VCaP (cell line): ENCODE measurements at regions not wholly inside any gene's neighbourhood (a gene's known extent, or its start where the extent isn't known, plus 50 kb on each side); places are given as distances from the start of the nearest gene placed in this dataset.

ENCODE experiments used
- H3K27ac ChIP-seq: fragments of 450-650 bp; 2 replicates; pipeline ENCODE4 v1.5.1; 2017
- TF ChIP-seq, protein P1 (sequence below): fragments of 450-650 bp; conservative IDR thresholded peaks from 2 replicates; pipeline ENCODE4 v1.5.1; 2017; ENCODE audit warnings: mild to moderate bottlenecking, moderate library complexity

DNA sequence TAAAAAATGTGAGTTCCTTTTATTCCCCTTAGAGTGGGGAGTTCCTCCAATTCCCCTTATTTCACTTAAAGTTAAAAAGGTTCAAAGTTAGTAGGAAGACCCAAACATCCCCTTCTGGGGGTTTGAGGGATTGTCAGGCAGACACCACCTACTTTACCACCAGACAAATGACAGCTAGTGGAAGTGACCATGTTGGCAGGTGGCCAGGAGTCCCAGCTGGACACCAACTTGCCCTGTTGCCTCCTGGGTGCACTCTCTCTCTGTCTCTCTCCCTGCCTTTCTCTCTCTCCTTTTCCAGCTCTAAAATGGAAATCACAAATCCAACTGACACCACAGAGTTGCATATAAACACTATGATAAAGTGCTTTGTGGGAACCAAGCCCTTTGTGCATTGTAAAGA lies 307.7 kb upstream of the TLE4 start:
- TF ChIP-seq, protein P1, sequence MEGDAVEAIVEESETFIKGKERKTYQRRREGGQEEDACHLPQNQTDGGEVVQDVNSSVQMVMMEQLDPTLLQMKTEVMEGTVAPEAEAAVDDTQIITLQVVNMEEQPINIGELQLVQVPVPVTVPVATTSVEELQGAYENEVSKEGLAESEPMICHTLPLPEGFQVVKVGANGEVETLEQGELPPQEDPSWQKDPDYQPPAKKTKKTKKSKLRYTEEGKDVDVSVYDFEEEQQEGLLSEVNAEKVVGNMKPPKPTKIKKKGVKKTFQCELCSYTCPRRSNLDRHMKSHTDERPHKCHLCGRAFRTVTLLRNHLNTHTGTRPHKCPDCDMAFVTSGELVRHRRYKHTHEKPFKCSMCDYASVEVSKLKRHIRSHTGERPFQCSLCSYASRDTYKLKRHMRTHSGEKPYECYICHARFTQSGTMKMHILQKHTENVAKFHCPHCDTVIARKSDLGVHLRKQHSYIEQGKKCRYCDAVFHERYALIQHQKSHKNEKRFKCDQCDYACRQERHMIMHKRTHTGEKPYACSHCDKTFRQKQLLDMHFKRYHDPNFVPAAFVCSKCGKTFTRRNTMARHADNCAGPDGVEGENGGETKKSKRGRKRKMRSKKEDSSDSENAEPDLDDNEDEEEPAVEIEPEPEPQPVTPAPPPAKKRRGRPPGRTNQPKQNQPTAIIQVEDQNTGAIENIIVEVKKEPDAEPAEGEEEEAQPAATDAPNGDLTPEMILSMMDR, result no peak
- H3K27ac ChIP-seq, result no peak overlapping the region

- TF ChIP-seq, protein P1, result no peak
- no peak overlapping the region for H3K27ac ChIP-seq
These were observed 307.0 kb upstream of the TLE4 start for GRCh38 chr9:79264511-79265355.

DNA sequence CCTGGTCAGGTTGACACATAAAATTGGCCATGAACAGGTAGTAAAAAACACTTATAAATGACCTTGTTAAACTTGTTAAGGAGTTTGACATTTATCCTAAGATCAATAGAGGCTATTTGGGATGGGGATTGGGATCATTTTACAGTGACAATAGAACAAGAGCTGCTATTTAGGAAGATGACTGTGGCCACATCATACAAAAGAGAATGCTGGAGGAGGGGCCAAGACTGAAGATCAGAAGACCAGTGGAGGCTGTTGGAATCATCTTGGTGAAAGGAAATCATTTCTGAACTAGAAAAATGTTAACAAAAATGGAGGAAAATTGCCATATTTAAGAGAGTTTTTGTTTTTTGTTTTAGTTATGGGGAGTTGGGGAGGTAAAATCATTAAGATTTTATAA lies 304.8 kb upstream of the TLE4 start:
- no peak overlapping the region for H3K27ac ChIP-seq
- TF ChIP-seq, protein P1, result no peak

DNA sequence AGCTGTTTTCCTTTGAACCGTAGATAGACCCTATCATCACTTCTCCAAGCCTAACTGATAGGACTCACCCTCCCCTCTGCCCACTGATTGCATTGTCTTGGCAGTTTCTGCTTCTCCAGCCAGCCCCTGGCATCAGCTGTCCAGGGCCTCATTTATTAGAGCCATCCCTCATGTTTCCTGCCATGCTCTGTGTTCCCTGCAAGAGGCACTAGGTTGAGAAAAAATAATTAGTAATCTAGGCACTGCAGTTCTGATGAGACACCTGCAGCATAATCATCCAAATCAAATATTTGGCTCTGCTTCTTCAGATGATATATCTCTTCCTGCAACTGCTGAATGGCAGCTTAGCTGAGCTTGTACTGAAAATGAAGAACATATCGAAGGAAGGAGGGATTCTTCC lies 303.0 kb upstream of the TLE4 start:
- H3K27ac ChIP-seq, result no peak overlapping the region
- TF ChIP-seq, protein P1, result no peak

DNA sequence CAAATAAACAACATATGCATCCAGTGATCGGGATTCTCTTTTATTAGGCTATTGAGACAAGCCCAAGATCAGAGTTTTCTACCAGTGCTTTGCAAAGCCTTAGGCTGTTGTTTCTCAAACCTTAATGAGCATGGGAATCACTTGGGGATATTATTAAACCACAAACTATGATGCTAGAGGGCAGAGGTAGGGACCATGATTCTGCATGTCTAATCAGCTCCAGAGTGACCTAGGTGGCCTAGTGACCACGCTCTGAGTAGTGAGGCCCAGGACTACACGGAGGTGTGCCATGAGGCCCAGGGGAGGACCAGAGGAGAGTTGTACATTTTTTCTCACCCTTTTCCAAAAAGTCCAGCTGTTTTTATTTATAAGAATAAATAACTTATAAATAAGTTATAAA lies 298.5 kb upstream of the TLE4 start:
- TF ChIP-seq, protein P1, result no peak
- no peak overlapping the region for H3K27ac ChIP-seq

DNA sequence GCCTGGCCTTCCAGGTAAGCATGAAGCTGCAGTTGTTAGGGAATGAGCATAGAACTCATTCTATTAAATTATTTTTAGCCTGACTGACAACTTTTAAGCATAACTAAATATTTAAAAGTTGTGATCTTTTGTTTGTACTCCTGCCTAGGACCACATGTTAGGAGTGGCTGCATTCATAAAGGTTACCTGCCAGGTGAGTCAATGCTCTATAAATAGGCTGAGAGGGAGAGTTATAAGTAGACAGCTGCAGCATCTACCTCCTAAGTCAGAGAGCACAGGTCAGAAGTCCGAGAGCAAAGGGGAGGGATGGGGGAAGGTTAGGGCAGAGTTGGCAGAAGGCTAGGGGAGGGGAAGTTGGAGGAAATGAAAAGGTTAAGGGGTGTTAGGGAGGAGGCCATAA lies 292.4 kb upstream of the TLE4 start:
- TF ChIP-seq, protein P1, result no peak
- no peak overlapping the region for H3K27ac ChIP-seq

GRCh38 chr9:79280691-79281090 lies 291.1 kb upstream of the TLE4 start:
- TF ChIP-seq, protein P1, result no peak
- H3K27ac ChIP-seq, result no peak overlapping the region
